SK-N-SH (cell line): ENCODE measurements at regions not wholly inside any gene's neighbourhood (a gene's known extent, or its start where the extent isn't known, plus 50 kb on each side); places are given as distances from the start of the nearest gene placed in this dataset.

ENCODE experiments used
- CTCF ChIA-PET: fragments of 300-600, 350-600 bp; formaldehyde crosslinking; extraction: SDS; loops from one replicate; lab custom pipeline; 2021; lab: Yijun Ruan, JAX
- POLR2A ChIA-PET: fragments of 350-600 bp; sonication (Branson Sonifier 250); formaldehyde crosslinking; extraction: SDS; loops from one replicate; lab custom pipeline; 2020; ENCODE audit warnings: antibody characterized with exemption, inconsistent platforms; lab: Yijun Ruan, JAX
- DNase-seq: peaks from one replicate; pipeline ENCODE4 v3.0.0; 2012
- H2AFZ ChIP-seq: fragments of 200-600 bp; sonication (generic); 2 replicates; pipeline ENCODE4 v1.8.1; 2016; ENCODE audit warnings: antibody characterized with exemption, mild to moderate bottlenecking, low read depth
- H3F3A ChIP-seq: fragments of 200-600 bp; sonication (generic); replicated peaks from 2 replicates; pipeline ENCODE3; 2016; ENCODE audit warnings: antibody characterized with exemption, mild to moderate bottlenecking; ENCODE audit not compliant: insufficient read depth
- H3K27ac ChIP-seq, 2 experiments: fragments of 200-500 bp in 1 of 2; fragments of 200-600 bp in 1 of 2; sonication (Bioruptor generic) in 1 of 2; sonication (generic), shearing (Covaris generic) in 1 of 2; 2 replicates each; pipeline versions ENCODE4 v1.5.1 to v1.6.1; 2014 to 2016; ENCODE audit warnings: low read depth in 2 of 2, inconsistent platforms in 1 of 2, low read length in 1 of 2, mild to moderate bottlenecking in 1 of 2, mixed read lengths in 1 of 2
- H3K27me3 ChIP-seq: fragments of 200-600 bp; sonication (generic), shearing (Covaris generic); 2 replicates; pipeline ENCODE4 v1.6.1; 2016; ENCODE audit warnings: mixed run types; ENCODE audit not compliant: insufficient read depth
- H3K36me3 ChIP-seq, 2 experiments: fragments of 200-500 bp in 1 of 2; fragments of 200-600 bp in 1 of 2; sonication (Bioruptor generic) in 1 of 2; sonication (generic) in 1 of 2; replicated peaks in 1 of 2; 2 replicates each; pipeline versions ENCODE3 to v1.5.1; 2014 to 2016; ENCODE audit warnings: low read length in 1 of 2, mild to moderate bottlenecking in 1 of 2; ENCODE audit not compliant: insufficient read depth in 2 of 2, control insufficient read depth in 1 of 2
- H3K4me1 ChIP-seq, 2 experiments: fragments of 200-500 bp in 1 of 2; fragments of 200-600 bp in 1 of 2; sonication (Bioruptor generic) in 1 of 2; sonication (generic), shearing (Covaris generic) in 1 of 2; 2 replicates each; pipeline versions ENCODE4 v1.5.1 to v1.6.1; 2014 to 2016; ENCODE audit warnings: low read depth in 1 of 2, low read length in 1 of 2, mixed run types in 1 of 2; ENCODE audit not compliant: insufficient read depth in 2 of 2, control insufficient read depth in 1 of 2
- H3K4me2 ChIP-seq: fragments of 200-600 bp; sonication (generic), shearing (Covaris generic); 2 replicates; pipeline ENCODE4 v1.6.1; 2017; ENCODE audit warnings: mixed run types
- H3K4me3 ChIP-seq, 2 experiments: fragments of 200-500 bp in 1 of 2; fragments of 200-600 bp in 1 of 2; sonication (Bioruptor generic) in 1 of 2; sonication (generic), shearing (Covaris generic) in 1 of 2; 2 replicates each; pipeline versions ENCODE4 v1.5.1 to v1.8.1; 2014 to 2016; ENCODE audit warnings: low read depth in 2 of 2, inconsistent platforms in 1 of 2, low read length in 1 of 2, mild to moderate bottlenecking in 1 of 2, mixed read lengths in 1 of 2, moderate library complexity in 1 of 2
- H3K79me2 ChIP-seq: fragments of 200-600 bp; sonication (generic); 2 replicates; pipeline ENCODE4 v1.8.1; 2017; ENCODE audit warnings: mild to moderate bottlenecking; ENCODE audit not compliant: insufficient read depth
- H3K9ac ChIP-seq: fragments of 200-600 bp; sonication (generic); 2 replicates; pipeline ENCODE4 v1.6.1; 2017; ENCODE audit warnings: mixed run types
- H3K9me2 ChIP-seq: fragments of 200-600 bp; sonication (generic); 2 replicates; pipeline ENCODE4 v1.6.1; 2017; ENCODE audit warnings: mixed run types
- H3K9me3 ChIP-seq: fragments of 200-600 bp; sonication (generic); 2 replicates; pipeline ENCODE4 v1.6.1; 2017; ENCODE audit warnings: mixed run types, mild to moderate bottlenecking, moderate library complexity
- H4K20me1 ChIP-seq: fragments of 200-600 bp; sonication (generic); 2 replicates; pipeline ENCODE4 v1.6.1; 2017; ENCODE audit warnings: mild to moderate bottlenecking, mixed run types; ENCODE audit not compliant: insufficient read depth
- ELF1 ChIP-seq: IDR thresholded peaks from 2 replicates; pipeline ENCODE4 v1.4.0; 2012
- EP300 ChIP-seq, 2 experiments: IDR thresholded peaks; 2 replicates each; pipeline versions ENCODE4 v1.4.0 to v1.6.1; 2012; ENCODE audit warnings: borderline replicate concordance in 1 of 2, low read depth in 1 of 2, low read length in 1 of 2
- EZH2phosphoT487 ChIP-seq: fragments of 200-600 bp; sonication (generic); IDR thresholded peaks from 2 replicates; pipeline ENCODE4 v1.6.1; 2017; ENCODE audit warnings: low read depth, mixed run types, mild to moderate bottlenecking, antibody characterized with exemption, moderate library complexity, borderline replicate concordance
- GABPA ChIP-seq: IDR thresholded peaks from 2 replicates; pipeline ENCODE4 v1.4.0; 2012; ENCODE audit warnings: low read depth, mild to moderate bottlenecking
- JUND ChIP-seq: IDR thresholded peaks from 2 replicates; pipeline ENCODE4 v1.4.0; 2012
- MXI1 ChIP-seq: IDR thresholded peaks from 2 replicates; pipeline ENCODE4 v1.6.1; 2012; ENCODE audit warnings: mild to moderate bottlenecking, low read depth, low read length, improper control_type of control experiment
- NFIC ChIP-seq: IDR thresholded peaks from 2 replicates; pipeline ENCODE4 v1.4.0; 2012; ENCODE audit warnings: borderline replicate concordance
- NRF1 ChIP-seq: IDR thresholded peaks from 2 replicates; pipeline ENCODE4 v1.6.1; 2012; ENCODE audit warnings: low read depth, mild to moderate bottlenecking, low read length
- POLR2AphosphoS5 ChIP-seq: IDR thresholded peaks from 2 replicates; pipeline ENCODE4 v1.6.1; 2012; ENCODE audit warnings: low read depth, low read length
- RAD21 ChIP-seq: IDR thresholded peaks from 2 replicates; pipeline ENCODE4 v1.6.1; 2012; ENCODE audit warnings: mild to moderate bottlenecking, low read length
- REST ChIP-seq: IDR thresholded peaks from 2 replicates; pipeline ENCODE4 v1.6.1; 2012; ENCODE audit warnings: mild to moderate bottlenecking, low read depth, low read length, moderate library complexity
- RFX5 ChIP-seq: IDR thresholded peaks from 2 replicates; pipeline ENCODE4 v1.6.1; 2012; ENCODE audit warnings: mild to moderate bottlenecking, improper control_type of control experiment, low read length
- TCF12 ChIP-seq: IDR thresholded peaks from 2 replicates; pipeline ENCODE4 v1.4.0; 2012
- ZBTB33 ChIP-seq: IDR thresholded peaks from 2 replicates; pipeline ENCODE4 v1.4.0; 2012; ENCODE audit warnings: low read depth, borderline replicate concordance
- WGBS: methylation state at CpG from one replicate; pipeline ENCODE4 v1.1.6; 2017; ENCODE audit warnings: low lambda C conversion rate; 5-methylcytosine and 5-hydroxymethylcytosine counted together
- TF ChIP-seq, protein P1 (sequence below): IDR thresholded peaks from 2 replicates; pipeline ENCODE4 v1.4.0; 2012; ENCODE audit warnings: low read depth
- TF ChIP-seq, protein P2 (sequence below): fragments of 150-350 bp; IDR thresholded peaks from 2 replicates; pipeline ENCODE4 v1.6.1; 2017; ENCODE audit warnings: antibody characterized with exemption, low read length, low read depth, borderline replicate concordance

- CTCF ChIA-PET: no interaction called here
Observed at GRCh38 chr15:61307474-61307873, 78.4 kb upstream of the RORA start.

GRCh38 chr15:61301701-61302100 lies 72.6 kb upstream of the RORA start:
- Histone ChIP-seq H3K9ac (no peak overlapping the region), H3K4me1 (no peaks in the 10 kb centered on the region), H3F3A (no peaks in the 10 kb centered on the region), H2AFZ (no peak overlapping the region), H3K27me3 (no peaks in the 10 kb centered on the region), H3K4me3 (no peak overlapping the region), H3K36me3 (no peaks in the 10 kb centered on the region), H4K20me1 (no peaks in the 10 kb centered on the region), H3K79me2 (no peaks in the 10 kb centered on the region), H3K27ac (no peak overlapping the region), H3K9me3 (no peaks in the 10 kb centered on the region), H3K9me2 (no peaks in the 10 kb centered on the region), H3K4me2 (no peak overlapping the region)
- no peak for DNase-seq
- TF ChIP-seq POLR2AphosphoS5: no peak
- TF ChIP-seq NFIC: no peak
- WGBS: 29% methylated on average over 2 of the region's 3 CpGs
- CTCF ChIA-PET: no interaction called here
- POLR2A ChIA-PET: no interaction called here

More at GRCh38 chr15:61307474-61307873, 78.4 kb upstream of the RORA start:
- Histone ChIP-seq H3K9me2 (no peaks in the 10 kb centered on the region), H3K4me2 (no peak overlapping the region), H2AFZ (no peak overlapping the region), H3K4me1 (no peaks in the 10 kb centered on the region; a peak in 1 of 4 replicates), H3K27me3 (no peaks in the 10 kb centered on the region), H3K9me3 (no peaks in the 10 kb centered on the region), H3K27ac (no peak overlapping the region), H3K4me3 (no peak overlapping the region), H3K36me3 (no peaks in the 10 kb centered on the region), H3K79me2 (no peaks in the 10 kb centered on the region), H3K9ac (no peak overlapping the region), H3F3A (no peaks in the 10 kb centered on the region), H4K20me1 (no peaks in the 10 kb centered on the region)
- POLR2A ChIA-PET: no interaction called here
- no peak for TF ChIP-seq RAD21
- no peak for TF ChIP-seq TCF12
- no peak for TF ChIP-seq EP300 (IDR thresholded peaks at IDR 0.05; ENCODE audit: borderline replicate concordance in 1 of 2, low read depth in 1 of 2, low read length in 1 of 2)
- TF ChIP-seq RFX5: no peak
- TF ChIP-seq EZH2phosphoT487: no peak
- no peak for TF ChIP-seq JUND
- TF ChIP-seq, protein P1, sequence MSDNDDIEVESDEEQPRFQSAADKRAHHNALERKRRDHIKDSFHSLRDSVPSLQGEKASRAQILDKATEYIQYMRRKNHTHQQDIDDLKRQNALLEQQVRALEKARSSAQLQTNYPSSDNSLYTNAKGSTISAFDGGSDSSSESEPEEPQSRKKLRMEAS: no peak
- no peak for TF ChIP-seq ELF1
- no peak for TF ChIP-seq GABPA
- 47% methylated on average over 5 of the region's 5 CpGs for WGBS
- no peak for DNase-seq

DNA sequence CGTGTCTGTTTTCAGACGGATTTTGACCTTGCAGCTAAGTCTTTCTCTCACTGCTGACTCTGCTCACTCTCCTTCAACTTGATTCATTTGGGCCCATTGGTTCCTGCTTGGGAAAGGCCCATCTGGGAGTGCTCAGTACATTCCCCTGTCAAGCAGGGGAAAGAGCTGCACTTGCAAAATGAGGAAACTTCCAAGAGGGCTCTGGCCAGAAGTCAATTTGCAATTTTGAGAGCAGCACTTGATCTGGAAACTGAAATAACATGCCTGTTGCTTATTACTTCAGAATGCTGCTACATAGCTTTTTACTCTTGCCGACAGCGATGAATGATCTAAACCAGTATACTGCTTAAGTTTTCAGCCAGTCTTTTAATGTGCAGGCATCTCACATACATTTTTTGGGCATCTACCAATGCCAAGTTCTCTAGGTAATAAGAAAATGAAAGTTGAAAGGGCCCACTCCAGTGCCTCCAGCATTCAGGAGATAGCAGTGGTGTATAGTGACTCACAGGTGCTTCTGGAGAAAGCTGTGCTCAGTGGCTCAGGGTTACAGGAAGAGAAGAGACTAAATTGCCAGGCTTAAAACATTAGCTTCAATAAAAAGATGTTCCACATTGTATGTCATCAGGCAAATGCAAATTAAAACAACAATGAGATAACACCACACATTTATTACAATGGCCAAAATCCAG lies 70.1 kb upstream of the RORA start:
- Histone ChIP-seq H2AFZ (no peak overlapping the region), H3K27ac (no peak overlapping the region), H3K9me2 (no peaks in the 10 kb centered on the region), H3K27me3 (no peaks in the 10 kb centered on the region), H3K4me2 (no peak overlapping the region), H3K36me3 (no peaks in the 10 kb centered on the region), H3K9ac (no peak overlapping the region), H3K4me1 (no peaks in the 10 kb centered on the region), H3K4me3 (no peak overlapping the region), H3F3A (no peaks in the 10 kb centered on the region), H4K20me1 (no peaks in the 10 kb centered on the region), H3K79me2 (no peaks in the 10 kb centered on the region), H3K9me3 (no peaks in the 10 kb centered on the region)
- POLR2A ChIA-PET: no interaction called here
- DNase-seq: no peak
- CTCF ChIA-PET: no interaction called here
- WGBS: 42% methylated on average over 4 of the region's 4 CpGs
- TF ChIP-seq, protein P2, sequence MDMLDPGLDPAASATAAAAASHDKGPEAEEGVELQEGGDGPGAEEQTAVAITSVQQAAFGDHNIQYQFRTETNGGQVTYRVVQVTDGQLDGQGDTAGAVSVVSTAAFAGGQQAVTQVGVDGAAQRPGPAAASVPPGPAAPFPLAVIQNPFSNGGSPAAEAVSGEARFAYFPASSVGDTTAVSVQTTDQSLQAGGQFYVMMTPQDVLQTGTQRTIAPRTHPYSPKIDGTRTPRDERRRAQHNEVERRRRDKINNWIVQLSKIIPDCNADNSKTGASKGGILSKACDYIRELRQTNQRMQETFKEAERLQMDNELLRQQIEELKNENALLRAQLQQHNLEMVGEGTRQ: no peak
- TF ChIP-seq RAD21 (no peak), REST (no peak), ZBTB33 (no peak), EZH2phosphoT487 (no peak), NRF1 (no peak), MXI1 (no peak), JUND (no peak)
